ENCODE measurements at regions not wholly inside any gene's neighbourhood (a gene's known extent, or its start where the extent isn't known, plus 50 kb on each side); places are given as distances from the start of the nearest gene placed in this dataset.
"Not testable (repeated sequence)": the region's sequence is repeated elsewhere in the genome, so short reads cannot be mapped to it uniquely, and the experiment has no call there.

DNA sequence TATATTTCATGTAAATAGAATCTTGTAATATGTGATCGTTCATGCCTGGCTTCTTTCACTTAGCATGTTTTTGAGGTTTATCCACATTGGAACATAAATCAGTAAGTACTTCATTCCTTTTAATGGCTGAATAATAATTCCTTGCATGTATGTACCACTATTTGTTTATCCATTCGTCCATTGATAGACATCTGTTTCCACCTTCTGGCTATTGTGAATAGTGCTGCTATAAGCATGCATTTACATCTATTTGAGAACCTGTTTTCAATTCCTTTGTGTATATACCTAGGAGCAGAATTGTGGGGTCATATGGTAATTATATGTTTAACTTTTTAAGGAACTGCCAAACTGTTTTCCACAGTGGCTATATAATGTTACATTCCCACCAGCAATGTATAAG is 356.7 kb upstream of the DIPK2B start:
- Histone ChIP-seq H3K27me3 (ENCODE audit: control insufficient read depth in 2 of 2, insufficient read depth in 1 of 2, low read length in 1 of 2) (no peaks in the 10 kb centered on the region), H3K4me3 (ENCODE audit: low read length in 2 of 2) (no peak overlapping the region), H3K9me3 (ENCODE audit: control insufficient read depth in 2 of 2, insufficient read depth in 1 of 2, low read length in 1 of 2) (no peaks in the 10 kb centered on the region), H3K36me3 (ENCODE audit: control insufficient read depth in 2 of 2, insufficient read depth in 2 of 2, low read length in 1 of 2) (no peaks in the 10 kb centered on the region), H3K4me1 (ENCODE audit: control insufficient read depth in 2 of 2, insufficient read depth in 2 of 2, low read length in 2 of 2) (no peaks in the 10 kb centered on the region), H3K27ac (ENCODE audit: low read depth in 1 of 2, low read length in 1 of 2) (no peak overlapping the region)
- no peak for DNase-seq (ENCODE audit: low read depth in 6 of 9, low spot score in 9 of 9)
- WGBS, result 98% methylated on average over 2 of the region's 2 CpGs

GRCh38 chrX:45554736-45555135 is 354.1 kb upstream of the DIPK2B start:
- no peaks in the 10 kb centered on the region for H3K9me3 ChIP-seq (ENCODE audit: control insufficient read depth in 2 of 2, insufficient read depth in 1 of 2, low read length in 1 of 2)
- no peak overlapping the region for H3K4me3 ChIP-seq (ENCODE audit: low read length in 2 of 2)
- no peak for DNase-seq (ENCODE audit: low read depth in 6 of 9, low spot score in 9 of 9)
- WGBS, result 100% methylated on average over 1 of the region's 1 CpG
- no peaks in the 10 kb centered on the region for H3K27me3 ChIP-seq (ENCODE audit: control insufficient read depth in 2 of 2, insufficient read depth in 1 of 2, low read length in 1 of 2)
- H3K27ac ChIP-seq (ENCODE audit: low read depth in 1 of 2, low read length in 1 of 2), result no peak overlapping the region
- no peaks in the 10 kb centered on the region for H3K4me1 ChIP-seq (ENCODE audit: control insufficient read depth in 2 of 2, insufficient read depth in 2 of 2, low read length in 2 of 2)
- H3K36me3 ChIP-seq (ENCODE audit: control insufficient read depth in 2 of 2, insufficient read depth in 2 of 2, low read length in 1 of 2), result no peaks in the 10 kb centered on the region

DNA sequence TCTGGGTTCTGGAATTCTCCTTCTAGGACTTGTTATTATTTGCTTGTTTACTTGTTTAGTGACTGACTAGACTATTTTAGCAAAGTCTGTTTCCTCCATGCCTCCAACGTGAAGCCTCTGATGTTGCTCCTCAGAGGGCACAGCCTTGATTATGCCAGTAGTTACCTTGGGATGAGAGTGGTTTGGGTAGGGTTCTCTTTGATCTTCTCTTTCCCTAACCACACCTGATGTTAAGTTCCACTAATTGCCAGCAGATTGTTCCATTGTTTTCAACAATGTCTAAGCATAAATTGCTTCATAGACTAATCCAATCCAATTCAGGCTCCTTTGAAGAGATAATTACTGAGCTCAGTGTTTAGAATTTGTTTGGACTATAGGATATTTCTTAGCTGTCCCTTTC is 352.7 kb upstream of the DIPK2B start:
- Histone ChIP-seq H3K36me3 (ENCODE audit: control insufficient read depth in 2 of 2, insufficient read depth in 2 of 2, low read length in 1 of 2) (no peaks in the 10 kb centered on the region), H3K4me1 (ENCODE audit: control insufficient read depth in 2 of 2, insufficient read depth in 2 of 2, low read length in 2 of 2) (no peaks in the 10 kb centered on the region)
- WGBS, result 84% methylated on average over 1 of the region's 1 CpG

GRCh38 chrX:45546697-45547096 is 346.0 kb upstream of the DIPK2B start:
- H3K27me3 ChIP-seq (ENCODE audit: control insufficient read depth in 2 of 2, insufficient read depth in 1 of 2, low read length in 1 of 2); DNase-seq (ENCODE audit: low read depth in 6 of 9, low spot score in 9 of 9); H3K4me3 ChIP-seq (ENCODE audit: low read length in 2 of 2); H3K9me3 ChIP-seq (ENCODE audit: control insufficient read depth in 2 of 2, insufficient read depth in 1 of 2, low read length in 1 of 2); H3K27ac ChIP-seq (ENCODE audit: low read depth in 1 of 2, low read length in 1 of 2); H3K36me3 ChIP-seq (ENCODE audit: control insufficient read depth in 2 of 2, insufficient read depth in 2 of 2, low read length in 1 of 2); H3K4me1 ChIP-seq (ENCODE audit: control insufficient read depth in 2 of 2, insufficient read depth in 2 of 2, low read length in 2 of 2): not testable (repeated sequence)

More for the DNA sequence above, 352.7 kb upstream of the DIPK2B start:
- Histone ChIP-seq H3K27ac (ENCODE audit: low read depth in 1 of 2, low read length in 1 of 2) (no peak overlapping the region), H3K9me3 (ENCODE audit: control insufficient read depth in 2 of 2, insufficient read depth in 1 of 2, low read length in 1 of 2) (no peaks in the 10 kb centered on the region), H3K27me3 (ENCODE audit: control insufficient read depth in 2 of 2, insufficient read depth in 1 of 2, low read length in 1 of 2) (no peaks in the 10 kb centered on the region), H3K4me3 (ENCODE audit: low read length in 2 of 2) (no peak overlapping the region)
- DNase-seq (ENCODE audit: low read depth in 6 of 9, low spot score in 9 of 9), result no peak

DNA sequence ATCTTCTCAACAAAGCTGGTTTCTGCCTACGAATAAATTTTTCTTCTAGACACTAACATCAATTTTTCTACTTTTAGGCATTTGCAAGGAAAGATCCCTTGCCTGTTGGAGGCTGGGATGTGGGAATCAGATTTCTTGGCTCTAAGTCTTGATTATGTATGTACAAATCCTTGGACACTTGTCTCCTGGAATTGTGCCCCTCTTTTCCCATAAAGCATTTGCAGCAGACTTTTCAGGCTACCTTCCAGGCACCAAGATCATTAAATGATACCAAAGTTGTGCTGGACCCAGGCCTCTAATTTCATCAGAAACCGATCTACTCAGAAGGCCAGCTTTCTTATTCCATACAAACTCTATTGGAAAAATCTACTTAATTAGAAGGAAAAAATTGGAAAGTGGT is 339.5 kb upstream of the DIPK2B start:
- Histone ChIP-seq H3K27ac (ENCODE audit: low read depth in 1 of 2, low read length in 1 of 2) (no peak overlapping the region), H3K4me3 (ENCODE audit: low read length in 2 of 2) (no peak overlapping the region), H3K27me3 (ENCODE audit: control insufficient read depth in 2 of 2, insufficient read depth in 1 of 2, low read length in 1 of 2) (no peaks in the 10 kb centered on the region), H3K9me3 (ENCODE audit: control insufficient read depth in 2 of 2, insufficient read depth in 1 of 2, low read length in 1 of 2) (no peaks in the 10 kb centered on the region), H3K36me3 (ENCODE audit: control insufficient read depth in 2 of 2, insufficient read depth in 2 of 2, low read length in 1 of 2) (no peaks in the 10 kb centered on the region), H3K4me1 (ENCODE audit: control insufficient read depth in 2 of 2, insufficient read depth in 2 of 2, low read length in 2 of 2) (no peaks in the 10 kb centered on the region)
- DNase-seq (ENCODE audit: low read depth in 6 of 9, low spot score in 9 of 9), result no peak
- 92% methylated on average over 2 of the region's 2 CpGs for WGBS

- no peak overlapping the region for H3K27ac ChIP-seq (ENCODE audit: low read depth in 1 of 2, low read length in 1 of 2)
- H3K36me3 ChIP-seq (ENCODE audit: control insufficient read depth in 2 of 2, insufficient read depth in 2 of 2, low read length in 1 of 2), result no peaks in the 10 kb centered on the region
- H3K4me1 ChIP-seq (ENCODE audit: control insufficient read depth in 2 of 2, insufficient read depth in 2 of 2, low read length in 2 of 2), result no peaks in the 10 kb centered on the region
- no peak overlapping the region for H3K4me3 ChIP-seq (ENCODE audit: low read length in 2 of 2)
- H3K27me3 ChIP-seq (ENCODE audit: control insufficient read depth in 2 of 2, insufficient read depth in 1 of 2, low read length in 1 of 2), result no peaks in the 10 kb centered on the region
- no peaks in the 10 kb centered on the region for H3K9me3 ChIP-seq (ENCODE audit: control insufficient read depth in 2 of 2, insufficient read depth in 1 of 2, low read length in 1 of 2)
- 98% methylated on average over 1 of the region's 1 CpG for WGBS
- DNase-seq (ENCODE audit: low read depth in 6 of 9, low spot score in 9 of 9), result no peak
Observed at GRCh38 chrX:45537936-45538335, 337.3 kb upstream of the DIPK2B start.

DNA sequence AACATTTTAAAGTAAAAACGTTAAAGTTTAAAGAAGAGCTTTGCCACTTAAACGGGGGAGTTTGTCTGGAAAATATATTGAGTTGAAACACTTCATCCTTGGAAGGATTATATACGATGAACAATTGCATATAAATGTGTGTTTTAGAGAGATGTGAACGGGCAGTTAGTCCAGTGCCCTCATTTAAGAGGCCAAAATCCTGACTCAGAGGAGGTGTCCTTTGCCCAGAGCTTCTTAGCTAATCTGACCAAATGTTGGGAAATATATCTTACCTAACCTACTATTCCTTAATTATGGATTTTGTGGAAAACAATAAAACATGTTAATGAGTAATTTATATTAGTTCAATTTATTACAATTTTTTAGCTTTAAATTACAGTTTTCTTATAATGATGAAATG is 327.2 kb upstream of the DIPK2B start:
- H3K4me3 ChIP-seq (ENCODE audit: low read length in 2 of 2), result no peak overlapping the region
- no peaks in the 10 kb centered on the region for H3K9me3 ChIP-seq (ENCODE audit: control insufficient read depth in 2 of 2, insufficient read depth in 1 of 2, low read length in 1 of 2)
- no peaks in the 10 kb centered on the region for H3K27me3 ChIP-seq (ENCODE audit: control insufficient read depth in 2 of 2, insufficient read depth in 1 of 2, low read length in 1 of 2)
- 96% methylated on average over 4 of the region's 4 CpGs for WGBS
- H3K36me3 ChIP-seq (ENCODE audit: control insufficient read depth in 2 of 2, insufficient read depth in 2 of 2, low read length in 1 of 2), result no peaks in the 10 kb centered on the region
- H3K4me1 ChIP-seq (ENCODE audit: control insufficient read depth in 2 of 2, insufficient read depth in 2 of 2, low read length in 2 of 2), result no peaks in the 10 kb centered on the region
- no peak for DNase-seq (ENCODE audit: low read depth in 6 of 9, low spot score in 9 of 9)
- H3K27ac ChIP-seq (ENCODE audit: low read depth in 1 of 2, low read length in 1 of 2), result no peak overlapping the region

DNA sequence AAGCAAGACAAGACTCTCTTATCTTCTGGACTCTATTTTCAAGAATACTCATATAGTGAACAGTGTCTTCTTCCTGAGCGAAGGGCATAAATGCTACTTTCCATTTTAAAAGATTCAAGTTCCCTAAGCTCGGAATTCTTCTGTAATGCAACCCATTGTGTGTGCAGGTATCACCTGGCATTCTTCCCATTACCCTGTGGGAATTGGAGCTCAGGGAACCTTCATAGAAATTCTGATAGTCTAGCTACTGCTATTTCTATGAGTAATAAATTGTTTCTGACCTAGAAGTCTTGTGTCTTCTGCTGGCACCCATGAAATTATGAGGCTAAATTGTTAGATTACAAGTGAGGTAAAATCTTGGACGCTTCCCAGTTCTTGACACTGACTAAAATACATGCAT is 324.1 kb upstream of the DIPK2B start:
- Histone ChIP-seq H3K27me3 (ENCODE audit: control insufficient read depth in 2 of 2, insufficient read depth in 1 of 2, low read length in 1 of 2) (no peaks in the 10 kb centered on the region), H3K9me3 (ENCODE audit: control insufficient read depth in 2 of 2, insufficient read depth in 1 of 2, low read length in 1 of 2) (no peaks in the 10 kb centered on the region), H3K36me3 (ENCODE audit: control insufficient read depth in 2 of 2, insufficient read depth in 2 of 2, low read length in 1 of 2) (no peaks in the 10 kb centered on the region), H3K27ac (ENCODE audit: low read depth in 1 of 2, low read length in 1 of 2) (no peak overlapping the region), H3K4me1 (ENCODE audit: control insufficient read depth in 2 of 2, insufficient read depth in 2 of 2, low read length in 2 of 2) (no peaks in the 10 kb centered on the region), H3K4me3 (ENCODE audit: low read length in 2 of 2) (no peak overlapping the region)
- DNase-seq (ENCODE audit: low read depth in 6 of 9, low spot score in 9 of 9), result no peak
- 90% methylated on average over 3 of the region's 3 CpGs for WGBS

GRCh38 chrX:45524296-45524695 is 323.6 kb upstream of the DIPK2B start:
- no peak for DNase-seq (ENCODE audit: low read depth in 6 of 9, low spot score in 9 of 9)
- WGBS, result 97% methylated on average over 1 of the region's 1 CpG
- no peaks in the 10 kb centered on the region for H3K9me3 ChIP-seq (ENCODE audit: control insufficient read depth in 2 of 2, insufficient read depth in 1 of 2, low read length in 1 of 2)
- no peak overlapping the region for H3K4me3 ChIP-seq (ENCODE audit: low read length in 2 of 2)
- no peaks in the 10 kb centered on the region for H3K4me1 ChIP-seq (ENCODE audit: control insufficient read depth in 2 of 2, insufficient read depth in 2 of 2, low read length in 2 of 2)
- H3K27me3 ChIP-seq (ENCODE audit: control insufficient read depth in 2 of 2, insufficient read depth in 1 of 2, low read length in 1 of 2), result no peaks in the 10 kb centered on the region
- no peak overlapping the region for H3K27ac ChIP-seq (ENCODE audit: low read depth in 1 of 2, low read length in 1 of 2)
- no peaks in the 10 kb centered on the region for H3K36me3 ChIP-seq (ENCODE audit: control insufficient read depth in 2 of 2, insufficient read depth in 2 of 2, low read length in 1 of 2)

DNA sequence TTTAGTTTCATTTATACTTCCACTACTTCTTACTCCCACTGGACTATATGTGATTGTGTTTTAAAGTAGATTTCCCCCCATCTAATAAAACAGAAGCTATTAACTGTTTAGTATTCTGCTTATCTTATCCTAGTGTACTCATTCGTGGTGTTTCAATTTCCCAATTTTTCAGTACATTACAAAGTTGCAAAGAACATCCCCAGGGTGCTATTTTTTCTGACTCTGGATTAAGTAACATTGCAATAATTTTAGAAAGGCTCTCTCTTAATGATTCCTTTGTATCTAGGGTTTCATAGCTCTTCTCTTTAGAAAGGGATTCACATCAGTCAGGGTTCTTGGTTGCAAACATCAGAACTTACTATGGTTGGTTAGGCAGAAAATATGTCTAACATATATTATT is 317.9 kb upstream of the DIPK2B start:
- no peaks in the 10 kb centered on the region for H3K36me3 ChIP-seq (ENCODE audit: control insufficient read depth in 2 of 2, insufficient read depth in 2 of 2, low read length in 1 of 2)
- H3K27ac ChIP-seq (ENCODE audit: low read depth in 1 of 2, low read length in 1 of 2), result no peak overlapping the region
- no peaks in the 10 kb centered on the region for H3K27me3 ChIP-seq (ENCODE audit: control insufficient read depth in 2 of 2, insufficient read depth in 1 of 2, low read length in 1 of 2)
- WGBS, result 94% methylated on average over 1 of the region's 1 CpG
- no peaks in the 10 kb centered on the region for H3K9me3 ChIP-seq (ENCODE audit: control insufficient read depth in 2 of 2, insufficient read depth in 1 of 2, low read length in 1 of 2)
- DNase-seq (ENCODE audit: low read depth in 6 of 9, low spot score in 9 of 9), result no peak
- peaks cover 0 to 2% of the 10 kb centered on the region in 2 donors for H3K4me1 ChIP-seq (ENCODE audit: control insufficient read depth in 2 of 2, insufficient read depth in 2 of 2, low read length in 2 of 2)
- no peak overlapping the region for H3K4me3 ChIP-seq (ENCODE audit: low read length in 2 of 2)

Data from thymus (tissue), 11 donors.